ENCODE measurements at regions not wholly inside any gene's neighbourhood (a gene's known extent, or its start where the extent isn't known, plus 50 kb on each side); places are given as distances from the start of the nearest gene placed in this dataset.

GRCh38 chr6:121806116-121806515 lies 370.7 kb downstream of the GJA1 start:
- no peak overlapping the region for H3K4me2 ChIP-seq (ENCODE audit: low read length)
- H3K79me2 ChIP-seq (replicated peaks; ENCODE audit: insufficient read depth, low read length), result no peaks in the 10 kb centered on the region
- no peaks in the 10 kb centered on the region for H3K27me3 ChIP-seq (ENCODE audit: insufficient read depth, low read depth, low read length)
- no peaks in the 10 kb centered on the region for H3K9me3 ChIP-seq (ENCODE audit: low read length)
- H3K27ac ChIP-seq (ENCODE audit: low read length), result no peak overlapping the region
- TF ChIP-seq EP300 (conservative IDR thresholded peaks at IDR 0.05; ENCODE audit: poor library complexity, severe bottlenecking), result no peak
- no peak for TF ChIP-seq SMC3 (conservative IDR thresholded peaks at IDR 0.05; ENCODE audit: poor library complexity)
- TF ChIP-seq, protein P1, sequence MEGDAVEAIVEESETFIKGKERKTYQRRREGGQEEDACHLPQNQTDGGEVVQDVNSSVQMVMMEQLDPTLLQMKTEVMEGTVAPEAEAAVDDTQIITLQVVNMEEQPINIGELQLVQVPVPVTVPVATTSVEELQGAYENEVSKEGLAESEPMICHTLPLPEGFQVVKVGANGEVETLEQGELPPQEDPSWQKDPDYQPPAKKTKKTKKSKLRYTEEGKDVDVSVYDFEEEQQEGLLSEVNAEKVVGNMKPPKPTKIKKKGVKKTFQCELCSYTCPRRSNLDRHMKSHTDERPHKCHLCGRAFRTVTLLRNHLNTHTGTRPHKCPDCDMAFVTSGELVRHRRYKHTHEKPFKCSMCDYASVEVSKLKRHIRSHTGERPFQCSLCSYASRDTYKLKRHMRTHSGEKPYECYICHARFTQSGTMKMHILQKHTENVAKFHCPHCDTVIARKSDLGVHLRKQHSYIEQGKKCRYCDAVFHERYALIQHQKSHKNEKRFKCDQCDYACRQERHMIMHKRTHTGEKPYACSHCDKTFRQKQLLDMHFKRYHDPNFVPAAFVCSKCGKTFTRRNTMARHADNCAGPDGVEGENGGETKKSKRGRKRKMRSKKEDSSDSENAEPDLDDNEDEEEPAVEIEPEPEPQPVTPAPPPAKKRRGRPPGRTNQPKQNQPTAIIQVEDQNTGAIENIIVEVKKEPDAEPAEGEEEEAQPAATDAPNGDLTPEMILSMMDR (IDR thresholded peaks at IDR 0.05; ENCODE audit: poor library complexity, severe bottlenecking), result no peak
- TF ChIP-seq, protein P2, sequence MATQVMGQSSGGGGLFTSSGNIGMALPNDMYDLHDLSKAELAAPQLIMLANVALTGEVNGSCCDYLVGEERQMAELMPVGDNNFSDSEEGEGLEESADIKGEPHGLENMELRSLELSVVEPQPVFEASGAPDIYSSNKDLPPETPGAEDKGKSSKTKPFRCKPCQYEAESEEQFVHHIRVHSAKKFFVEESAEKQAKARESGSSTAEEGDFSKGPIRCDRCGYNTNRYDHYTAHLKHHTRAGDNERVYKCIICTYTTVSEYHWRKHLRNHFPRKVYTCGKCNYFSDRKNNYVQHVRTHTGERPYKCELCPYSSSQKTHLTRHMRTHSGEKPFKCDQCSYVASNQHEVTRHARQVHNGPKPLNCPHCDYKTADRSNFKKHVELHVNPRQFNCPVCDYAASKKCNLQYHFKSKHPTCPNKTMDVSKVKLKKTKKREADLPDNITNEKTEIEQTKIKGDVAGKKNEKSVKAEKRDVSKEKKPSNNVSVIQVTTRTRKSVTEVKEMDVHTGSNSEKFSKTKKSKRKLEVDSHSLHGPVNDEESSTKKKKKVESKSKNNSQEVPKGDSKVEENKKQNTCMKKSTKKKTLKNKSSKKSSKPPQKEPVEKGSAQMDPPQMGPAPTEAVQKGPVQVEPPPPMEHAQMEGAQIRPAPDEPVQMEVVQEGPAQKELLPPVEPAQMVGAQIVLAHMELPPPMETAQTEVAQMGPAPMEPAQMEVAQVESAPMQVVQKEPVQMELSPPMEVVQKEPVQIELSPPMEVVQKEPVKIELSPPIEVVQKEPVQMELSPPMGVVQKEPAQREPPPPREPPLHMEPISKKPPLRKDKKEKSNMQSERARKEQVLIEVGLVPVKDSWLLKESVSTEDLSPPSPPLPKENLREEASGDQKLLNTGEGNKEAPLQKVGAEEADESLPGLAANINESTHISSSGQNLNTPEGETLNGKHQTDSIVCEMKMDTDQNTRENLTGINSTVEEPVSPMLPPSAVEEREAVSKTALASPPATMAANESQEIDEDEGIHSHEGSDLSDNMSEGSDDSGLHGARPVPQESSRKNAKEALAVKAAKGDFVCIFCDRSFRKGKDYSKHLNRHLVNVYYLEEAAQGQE (IDR thresholded peaks at IDR 0.05; ENCODE audit: borderline replicate concordance), result no peak
- TF ChIP-seq RAD21 (conservative IDR thresholded peaks at IDR 0.05), result no peak
- no peak for TF ChIP-seq EZH2 (IDR thresholded peaks at IDR 0.05; ENCODE audit: borderline replicate concordance, insufficient read depth, low read length, poor library complexity, severe bottlenecking)
- no peak for TF ChIP-seq MXI1 (conservative IDR thresholded peaks at IDR 0.05; ENCODE audit: poor library complexity, severe bottlenecking)
- TF ChIP-seq POLR2AphosphoS5 (IDR thresholded peaks at IDR 0.05), result no peak
- no peak for TF ChIP-seq TAF1 (IDR thresholded peaks at IDR 0.05; ENCODE audit: low read depth)
- H3K36me3 ChIP-seq (ENCODE audit: insufficient read depth, low read length), result no peaks in the 10 kb centered on the region
- no peaks in the 10 kb centered on the region for H3F3A ChIP-seq (ENCODE audit: insufficient read depth, low read length, poor library complexity, severe bottlenecking)
- no peaks in the 10 kb centered on the region for H3K9me2 ChIP-seq (ENCODE audit: insufficient read depth, low read length)
- H2AFZ ChIP-seq (ENCODE audit: low read depth, low read length), result no peak overlapping the region
- no peaks in the 10 kb centered on the region for H4K20me1 ChIP-seq (ENCODE audit: insufficient read depth)
- no peak overlapping the region for H3K9ac ChIP-seq (ENCODE audit: low read length)
- no peak overlapping the region for H3K4me3 ChIP-seq (ENCODE audit: low read length)

GRCh38 chr6:121809211-121809610 lies 373.8 kb downstream of the GJA1 start:
- TF ChIP-seq, protein P1 (IDR thresholded peaks at IDR 0.05; ENCODE audit: poor library complexity, severe bottlenecking), result no peak
- Histone ChIP-seq H3K4me3 (ENCODE audit: low read length) (no peak overlapping the region), H3K9me2 (ENCODE audit: insufficient read depth, low read length) (no peaks in the 10 kb centered on the region), H3K27ac (ENCODE audit: low read length) (no peak overlapping the region), H3K27me3 (ENCODE audit: insufficient read depth, low read depth, low read length) (no peaks in the 10 kb centered on the region), H3K79me2 (replicated peaks; ENCODE audit: insufficient read depth, low read length) (no peaks in the 10 kb centered on the region), H3K9me3 (ENCODE audit: low read length) (no peaks in the 10 kb centered on the region), H3K9ac (ENCODE audit: low read length) (no peak overlapping the region), H2AFZ (ENCODE audit: low read depth, low read length) (no peak overlapping the region), H4K20me1 (ENCODE audit: insufficient read depth) (no peaks in the 10 kb centered on the region), H3K36me3 (ENCODE audit: insufficient read depth, low read length) (no peaks in the 10 kb centered on the region), H3K4me2 (ENCODE audit: low read length) (no peak overlapping the region), H3F3A (ENCODE audit: insufficient read depth, low read length, poor library complexity, severe bottlenecking) (no peaks in the 10 kb centered on the region)
